ENCODE measurements at regions not wholly inside any gene's neighbourhood (a gene's known extent, or its start where the extent isn't known, plus 50 kb on each side); places are given as distances from the start of the nearest gene placed in this dataset.

DNA sequence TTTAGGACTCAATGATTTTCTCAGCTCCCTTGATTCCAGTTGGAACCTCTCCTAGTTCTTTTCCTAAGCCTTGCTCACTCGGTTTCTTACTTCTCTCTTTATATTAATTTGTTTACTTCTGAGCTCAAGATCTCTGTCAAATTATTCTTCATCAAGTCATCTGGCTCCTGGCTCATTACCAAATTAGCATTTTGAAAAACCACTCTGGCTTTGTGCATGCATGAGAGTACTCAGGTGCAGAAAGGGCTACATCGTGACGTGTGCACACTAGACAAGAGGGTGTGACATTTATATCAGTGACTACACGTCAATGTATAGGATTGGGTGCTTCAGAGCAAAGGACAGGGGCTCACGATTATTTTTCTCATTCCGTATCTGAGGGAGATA lies 645.7 kb upstream of the DPP6 start:
- TF ChIP-seq, protein P1, sequence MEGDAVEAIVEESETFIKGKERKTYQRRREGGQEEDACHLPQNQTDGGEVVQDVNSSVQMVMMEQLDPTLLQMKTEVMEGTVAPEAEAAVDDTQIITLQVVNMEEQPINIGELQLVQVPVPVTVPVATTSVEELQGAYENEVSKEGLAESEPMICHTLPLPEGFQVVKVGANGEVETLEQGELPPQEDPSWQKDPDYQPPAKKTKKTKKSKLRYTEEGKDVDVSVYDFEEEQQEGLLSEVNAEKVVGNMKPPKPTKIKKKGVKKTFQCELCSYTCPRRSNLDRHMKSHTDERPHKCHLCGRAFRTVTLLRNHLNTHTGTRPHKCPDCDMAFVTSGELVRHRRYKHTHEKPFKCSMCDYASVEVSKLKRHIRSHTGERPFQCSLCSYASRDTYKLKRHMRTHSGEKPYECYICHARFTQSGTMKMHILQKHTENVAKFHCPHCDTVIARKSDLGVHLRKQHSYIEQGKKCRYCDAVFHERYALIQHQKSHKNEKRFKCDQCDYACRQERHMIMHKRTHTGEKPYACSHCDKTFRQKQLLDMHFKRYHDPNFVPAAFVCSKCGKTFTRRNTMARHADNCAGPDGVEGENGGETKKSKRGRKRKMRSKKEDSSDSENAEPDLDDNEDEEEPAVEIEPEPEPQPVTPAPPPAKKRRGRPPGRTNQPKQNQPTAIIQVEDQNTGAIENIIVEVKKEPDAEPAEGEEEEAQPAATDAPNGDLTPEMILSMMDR (IDR thresholded peaks at IDR 0.05) = no peak
- no peak for TF ChIP-seq POLR2A (IDR thresholded peaks at IDR 0.05)
